Body of pancreas (tissue), 4 donors: ENCODE measurements at regions not wholly inside any gene's neighbourhood (a gene's known extent, or its start where the extent isn't known, plus 50 kb on each side); places are given as distances from the start of the nearest gene placed in this dataset.

Source experiments
- ATAC-seq: fragments of 150-250 bp; one replicate; pipeline ENCODE4 v1.9.1; 2016
- DNase-seq, 4 donors: peaks; one replicate each; pipeline ENCODE4 v3.0.0-alpha.2; 2019
- H3K27ac ChIP-seq, 4 donors: fragments of 200-600 bp; sonication (generic); 1 replicate in 3 of 4; 2 replicates in 1 of 4; pipeline versions ENCODE4 v1.5.1 to v1.6.1; 2016 to 2019; ENCODE audit warnings: mild to moderate bottlenecking in 1 of 4, mixed read lengths in 1 of 4, moderate library complexity in 1 of 4
- H3K27me3 ChIP-seq, 2 donors: fragments of 200-600 bp; sonication (generic); one replicate each; pipeline ENCODE4 v1.6.0; 2016; ENCODE audit warnings: mild to moderate bottlenecking in 1 of 2
- H3K36me3 ChIP-seq, 2 donors: fragments of 200-600 bp; sonication (generic); replicated peaks in 1 of 2; 2 replicates each; pipeline ENCODE4 v1.5.1; 2016; ENCODE audit warnings: low read depth in 2 of 2; ENCODE audit not compliant: insufficient read depth in 1 of 2
- H3K4me1 ChIP-seq: fragments of 200-600 bp; sonication (generic); one replicate; pipeline ENCODE4 v1.6.0; 2016
- H3K4me3 ChIP-seq, 2 donors: fragments of 200-600 bp; sonication (generic); 1 replicate in 1 of 2; 2 replicates in 1 of 2; pipeline ENCODE4 v1.5.1; 2016 to 2019
- H3K9me3 ChIP-seq, 3 donors: fragments of 200-600 bp; sonication (generic); 1 replicate in 2 of 3; 2 replicates in 1 of 3; pipeline ENCODE4 v1.5.1; 2016
- CTCF ChIP-seq, 7 experiments: fragments of 450-650 bp in 4 of 7; fragments of 200-600 bp in 3 of 7; sonication (generic) in 3 of 7; IDR thresholded peaks; one replicate each; pipeline ENCODE4 v1.5.1; 2016 to 2019; ENCODE audit warnings: antibody characterized with exemption in 7 of 7
- POLR2A ChIP-seq, 3 donors: fragments of 450-650 bp; IDR thresholded peaks; one replicate each; pipeline ENCODE4 v1.6.1; 2016; ENCODE audit warnings: antibody characterized with exemption in 3 of 3, mild to moderate bottlenecking in 2 of 3
- WGBS, 2 donors: methylation state at CpG; one replicate each; pipeline ENCODE4 v1.1.5; 2017; 5-methylcytosine and 5-hydroxymethylcytosine counted together
- intact Hi-C: fragments of 100-400 bp; cut with DNase I; formaldehyde crosslinking; loops from one replicate; pipeline ENCODE4 v1.15.1; 2023

- no peaks in the 10 kb centered on the region for H3K4me1 ChIP-seq
- TF ChIP-seq POLR2A (IDR thresholded peaks at IDR 0.05) (no peak), CTCF (IDR thresholded peaks at IDR 0.05) (no peak)
- H3K27ac ChIP-seq: no peak overlapping the region
- no peaks in the 10 kb centered on the region for H3K27me3 ChIP-seq
- H3K4me3 ChIP-seq: no peak overlapping the region
- DNase-seq (no peak), ATAC-seq (no peak)
- intact Hi-C loops: no loop called here
- no peaks in the 10 kb centered on the region for H3K9me3 ChIP-seq
- H3K36me3 ChIP-seq: no peaks in the 10 kb centered on the region
- WGBS, 2 donors: 60 to 69% methylated on average over 2 of the region's 2 CpGs
Measured at GRCh38 chr1:101683136-101683535, 313.6 kb downstream of the OLFM3 start.

GRCh38 chr1:101683561-101683960, 313.2 kb downstream of the OLFM3 start:
- ATAC-seq: no peak
- H3K27me3 ChIP-seq: no peaks in the 10 kb centered on the region
- H3K36me3 ChIP-seq: no peaks in the 10 kb centered on the region
- no peak for DNase-seq
- WGBS, 2 donors: 47 to 51% methylated on average over 3 of the region's 3 CpGs
- no peak for TF ChIP-seq CTCF (IDR thresholded peaks at IDR 0.05)
- no peak for TF ChIP-seq POLR2A (IDR thresholded peaks at IDR 0.05)
- no peaks in the 10 kb centered on the region for H3K9me3 ChIP-seq
- intact Hi-C loops: no loop called here
- H3K4me1 ChIP-seq: no peaks in the 10 kb centered on the region
- H3K4me3 ChIP-seq: no peak overlapping the region
- no peak overlapping the region for H3K27ac ChIP-seq

GRCh38 chr1:101697072-101697471, 299.7 kb downstream of the OLFM3 start:
- intact Hi-C loops: no loop called here
- Histone ChIP-seq H3K9me3 (no peaks in the 10 kb centered on the region), H3K4me1 (no peaks in the 10 kb centered on the region), H3K36me3 (no peaks in the 10 kb centered on the region), H3K27me3 (no peaks in the 10 kb centered on the region), H3K27ac (no peak overlapping the region), H3K4me3 (no peak overlapping the region)
- ATAC-seq: no peak
- DNase-seq: no peak
- TF ChIP-seq POLR2A (IDR thresholded peaks at IDR 0.05) (no peak), CTCF (IDR thresholded peaks at IDR 0.05) (no peak)
- 3 to 4% methylated on average over 1 of the region's 1 CpG for WGBS, 2 donors

- H3K4me3 ChIP-seq: no peak overlapping the region
- ATAC-seq: no peak
- H3K9me3 ChIP-seq: no peaks in the 10 kb centered on the region
- 47 to 53% methylated on average over 1 of the region's 1 CpG for WGBS, 2 donors
- TF ChIP-seq CTCF (IDR thresholded peaks at IDR 0.05): no peak
- TF ChIP-seq POLR2A (IDR thresholded peaks at IDR 0.05): no peak
- no peak for DNase-seq
- no peaks in the 10 kb centered on the region for H3K4me1 ChIP-seq
- H3K27ac ChIP-seq: no peak overlapping the region
- H3K36me3 ChIP-seq: no peaks in the 10 kb centered on the region
- H3K27me3 ChIP-seq: no peaks in the 10 kb centered on the region
- intact Hi-C loops: no loop called here
Measured at GRCh38 chr1:101698681-101699080, 298.0 kb downstream of the OLFM3 start.

GRCh38 chr1:101704895-101705294, 291.8 kb downstream of the OLFM3 start:
- Histone ChIP-seq H3K4me3 (no peak overlapping the region), H3K27ac (no peak overlapping the region), H3K27me3 (no peaks in the 10 kb centered on the region), H3K36me3 (no peaks in the 10 kb centered on the region), H3K4me1 (no peaks in the 10 kb centered on the region), H3K9me3 (no peaks in the 10 kb centered on the region)
- intact Hi-C loops: no loop called here
- no peak for DNase-seq
- ATAC-seq: no peak
- no peak for TF ChIP-seq CTCF (IDR thresholded peaks at IDR 0.05)
- no peak for TF ChIP-seq POLR2A (IDR thresholded peaks at IDR 0.05)
